Keratinocyte (primary cell): ENCODE measurements at regions not wholly inside any gene's neighbourhood (a gene's known extent, or its start where the extent isn't known, plus 50 kb on each side); places are given as distances from the start of the nearest gene placed in this dataset.

ENCODE experiments used
- DNase-seq: peaks from one replicate; pipeline ENCODE4 v3.0.0-alpha.2; 2011; ENCODE audit warnings: low read depth, missing footprints, low spot score
- FAIRE-seq: peaks from 2 replicates; lab custom pipeline; 2011; peaks lifted over from hg19 to GRCh38; lab: Jason Lieb, UNC
- H2AFZ ChIP-seq: 2 replicates; pipeline ENCODE4 v1.6.0; 2012; ENCODE audit warnings: low read length, control low read depth, inconsistent platforms; ENCODE audit not compliant: control insufficient read depth
- H3K27ac ChIP-seq: 2 replicates; pipeline ENCODE4 v1.5.1; 2011; ENCODE audit warnings: low read length; ENCODE audit not compliant: control insufficient read depth, insufficient read depth
- H3K27me3 ChIP-seq: 3 replicates; pipeline ENCODE4 v1.6.0; 2011; ENCODE audit warnings: low read length; ENCODE audit not compliant: control insufficient read depth, insufficient read depth; ENCODE audit errors: extremely low read depth
- H3K36me3 ChIP-seq, 2 experiments: 2 replicates in 1 of 2; 3 replicates in 1 of 2; pipeline ENCODE4 v1.5.1; 2011; ENCODE audit warnings: low read length in 2 of 2, mild to moderate bottlenecking in 1 of 2; ENCODE audit not compliant: control insufficient read depth in 2 of 2, insufficient read depth in 2 of 2; ENCODE audit errors: extremely low read depth in 1 of 2
- H3K4me1 ChIP-seq: 3 replicates; pipeline ENCODE4 v1.5.1; 2011; ENCODE audit warnings: low read length; ENCODE audit not compliant: control insufficient read depth, insufficient read depth; ENCODE audit errors: extremely low read depth
- H3K4me2 ChIP-seq: 3 replicates; pipeline ENCODE4 v1.6.0; 2011; ENCODE audit warnings: low read depth, low read length; ENCODE audit not compliant: control insufficient read depth, insufficient read depth; ENCODE audit errors: extremely low read depth
- H3K4me3 ChIP-seq, 3 experiments: fragments of 200-600 bp in 1 of 3; sonication (generic) in 1 of 3; 2 replicates in 2 of 3; 3 replicates in 1 of 3; pipeline ENCODE4 v1.5.1; 2011 to 2016; ENCODE audit warnings: low read length in 3 of 3, mild to moderate bottlenecking in 3 of 3, control low read depth in 2 of 3, inconsistent platforms in 1 of 3, low read depth in 1 of 3, mixed read lengths in 1 of 3, mixed run types in 1 of 3, moderate library complexity in 1 of 3; ENCODE audit not compliant: control insufficient read depth in 2 of 3, insufficient read depth in 2 of 3; ENCODE audit errors: extremely low read depth in 1 of 3
- H3K79me2 ChIP-seq: 2 replicates; pipeline ENCODE4 v1.6.0; 2012; ENCODE audit warnings: low read length; ENCODE audit not compliant: control insufficient read depth, insufficient read depth
- H3K9ac ChIP-seq: 3 replicates; pipeline ENCODE4 v1.6.0; 2011; ENCODE audit warnings: low read length; ENCODE audit not compliant: control insufficient read depth, insufficient read depth; ENCODE audit errors: extremely low read depth
- H3K9me1 ChIP-seq: 3 replicates; pipeline ENCODE4 v1.6.0; 2011; ENCODE audit warnings: low read length; ENCODE audit not compliant: control insufficient read depth, insufficient read depth; ENCODE audit errors: extremely low read depth
- H3K9me3 ChIP-seq: 2 replicates; pipeline ENCODE4 v1.5.1; 2012; ENCODE audit warnings: low read depth, low read length; ENCODE audit not compliant: control insufficient read depth
- H4K20me1 ChIP-seq: 3 replicates; pipeline ENCODE4 v1.6.0; 2011; ENCODE audit warnings: low read length; ENCODE audit not compliant: control insufficient read depth, insufficient read depth; ENCODE audit errors: extremely low read depth
- CTCF ChIP-seq, 3 experiments: IDR thresholded peaks in 1 of 3; conservative IDR thresholded peaks in 1 of 3; optimal IDR thresholded peaks in 1 of 3; 2 replicates in 2 of 3; 3 replicates in 1 of 3; pipeline versions ENCODE3 to v1.5.1; 2011; ENCODE audit warnings: low read length in 3 of 3, mild to moderate bottlenecking in 3 of 3, moderate library complexity in 2 of 3, control low read depth in 1 of 3, inconsistent platforms in 1 of 3; ENCODE audit not compliant: insufficient read depth in 2 of 3; ENCODE audit errors: extremely low read depth in 1 of 3
- EZH2 ChIP-seq: IDR thresholded peaks from one replicate; pipeline ENCODE4 v1.6.1; 2012; ENCODE audit warnings: inconsistent platforms, mild to moderate bottlenecking, low read length, moderate library complexity
- dilution Hi-C: fragments of 300-500 bp; cut with MboI; formaldehyde crosslinking; loops from one replicate; pipeline ENCODE4 v1.7.0; 2020; ENCODE audit warnings: low sequenced_read_pairs; ENCODE audit not compliant: extremely low pct_ligation_motif_present

- FAIRE-seq, result no peak
- no peak overlapping the region for H3K27ac ChIP-seq
- peak in 2 of 3 experiments; percentile 5 to 35 for TF ChIP-seq CTCF (optimal IDR thresholded peaks at IDR 0.05 in 1 of 3, IDR thresholded peaks at IDR 0.05 in 1 of 3, conservative IDR thresholded peaks at IDR 0.05 in 1 of 3; ENCODE audit: extremely low read depth in 1 of 3, insufficient read depth in 2 of 3, low read length in 3 of 3)
- no peak for TF ChIP-seq EZH2
These were observed 54.6 kb upstream of the NRG3 start for GRCh38 chr10:81820418-81820817.

More at GRCh38 chr10:81820418-81820817, 54.6 kb upstream of the NRG3 start:
- no peak overlapping the region for H3K9ac ChIP-seq
- dilution Hi-C loops, result no loop called here
- H3K9me1 ChIP-seq, result no peaks in the 10 kb centered on the region
- no peaks in the 10 kb centered on the region for H3K36me3 ChIP-seq
- no peaks in the 10 kb centered on the region for H3K4me1 ChIP-seq
- no peak overlapping the region for H3K4me2 ChIP-seq
- H3K27me3 ChIP-seq, result no peaks in the 10 kb centered on the region
- no peak for DNase-seq
- H3K4me3 ChIP-seq, result no peak overlapping the region
- no peaks in the 10 kb centered on the region for H3K9me3 ChIP-seq
- no peak overlapping the region for H2AFZ ChIP-seq
- no peaks in the 10 kb centered on the region for H3K79me2 ChIP-seq
- no peaks in the 10 kb centered on the region for H4K20me1 ChIP-seq
